GM18508 (cell line): ENCODE measurements at regions not wholly inside any gene's neighbourhood (a gene's known extent, or its start where the extent isn't known, plus 50 kb on each side); places are given as distances from the start of the nearest gene placed in this dataset.
A peak's percentile ranks its signal among the peaks of the same experiment; 100 is the strongest.

Experiments
- ATAC-seq: cut with Tn5 transposase; IDR thresholded peaks from one replicate; pipeline ENCODE4 v1.9.1; 2021; ENCODE audit warnings: moderate number of reproducible peaks; ENCODE audit not compliant: insufficient read depth, unreplicated experiment

- ATAC-seq = no peak
Observed at GRCh38 chrX:120819126-120819525, 56.5 kb downstream of the CT47B1 start.

GRCh38 chrX:120813982-120814381, 61.7 kb downstream of the CT47B1 start:
- ATAC-seq = no peak

- ATAC-seq = no peak
Observed at GRCh38 chrX:120801426-120801825, 74.2 kb downstream of the CT47B1 start.

- ATAC-seq = no peak
Observed at GRCh38 chrX:120797188-120797851, 78.3 kb downstream of the CT47B1 start.

GRCh38 chrX:120795301-120795700, 80.4 kb downstream of the CT47B1 start:
- no peak for ATAC-seq

GRCh38 chrX:120794525-120794975, 81.1 kb downstream of the CT47B1 start:
- no peak for ATAC-seq

GRCh38 chrX:120793098-120793497, 82.6 kb downstream of the CT47B1 start:
- no peak for ATAC-seq

GRCh38 chrX:120791013-120791643, 84.5 kb downstream of the CT47B1 start:
- no peak for ATAC-seq

GRCh38 chrX:120790552-120790951, 85.1 kb downstream of the CT47B1 start:
- ATAC-seq = no peak

GRCh38 chrX:120790118-120790517, 85.5 kb downstream of the CT47B1 start:
- ATAC-seq = peak; percentile 55

- no peak for ATAC-seq
Observed at GRCh38 chrX:120781403-120781802, 94.3 kb downstream of the CT47B1 start.

- no peak for ATAC-seq
Observed at GRCh38 chrX:120775959-120776358, 99.7 kb downstream of the CT47B1 start.

GRCh38 chrX:120774606-120775005, 101.1 kb downstream of the CT47B1 start:
- ATAC-seq = no peak

- ATAC-seq = no peak
Observed at GRCh38 chrX:120773801-120774200, 101.9 kb downstream of the CT47B1 start.

GRCh38 chrX:120769576-120770341, 105.9 kb downstream of the CT47B1 start:
- ATAC-seq = no peak

- no peak for ATAC-seq
Observed at GRCh38 chrX:120768681-120769080, 107.0 kb downstream of the CT47B1 start.

GRCh38 chrX:120768254-120768653, 107.4 kb downstream of the CT47B1 start:
- ATAC-seq = no peak

- ATAC-seq = no peak
Observed at GRCh38 chrX:120763269-120763668, 112.4 kb downstream of the CT47B1 start.

- ATAC-seq = no peak
Observed at GRCh38 chrX:120761810-120762209, 113.9 kb downstream of the CT47B1 start.

- no peak for ATAC-seq
Observed at GRCh38 chrX:120759685-120760084, 116.0 kb downstream of the CT47B1 start.
